HS-5 (cell line): ENCODE measurements at regions not wholly inside any gene's neighbourhood (a gene's known extent, or its start where the extent isn't known, plus 50 kb on each side); places are given as distances from the start of the nearest gene placed in this dataset.
"Not testable (repeated sequence)": the region's sequence is repeated elsewhere in the genome, so short reads cannot be mapped to it uniquely, and the experiment has no call there.

Source experiments
- DNase-seq: peaks from one replicate; pipeline ENCODE4 v3.0.0-alpha.2; 2012; ENCODE audit warnings: low read depth

DNA sequence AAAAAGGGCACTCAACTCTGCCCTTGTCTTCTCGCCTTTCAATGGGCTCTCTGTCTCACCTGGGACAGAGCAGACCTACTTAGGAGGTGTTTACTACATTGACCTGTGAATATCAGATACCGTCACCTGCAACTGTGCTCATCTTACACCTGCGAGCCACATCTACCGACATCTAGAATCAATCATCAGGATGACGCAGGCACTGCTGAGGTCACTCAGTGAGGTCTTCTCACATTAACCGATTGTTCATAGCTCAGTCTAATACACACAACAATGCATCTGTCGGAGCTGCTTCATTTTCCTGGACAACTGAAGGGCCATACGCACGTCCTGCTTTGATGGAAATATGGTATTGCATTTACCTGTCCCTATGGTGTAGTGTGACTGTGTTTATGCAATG lies 211.9 kb downstream of the FGF9 start:
- DNase-seq = no peak

DNA sequence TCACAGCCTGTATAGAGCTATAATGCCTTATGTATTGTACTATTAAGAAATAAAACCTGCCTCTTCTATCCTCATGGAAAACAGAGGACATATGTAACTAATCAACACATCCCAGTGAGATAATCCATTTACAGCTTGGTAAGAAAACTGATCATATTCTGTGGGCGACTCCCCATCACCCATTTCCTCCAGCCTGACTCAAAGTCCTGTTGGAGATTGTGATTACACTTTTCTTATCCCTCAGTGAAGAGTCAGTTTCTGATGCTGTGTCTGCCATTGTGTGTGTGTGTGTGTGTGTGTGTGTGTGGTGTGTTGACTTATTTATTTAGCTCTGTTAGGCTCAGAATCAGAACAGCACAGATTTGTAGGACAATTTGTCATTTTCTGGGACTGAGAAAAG lies 212.8 kb downstream of the FGF9 start:
- DNase-seq = no peak

DNA sequence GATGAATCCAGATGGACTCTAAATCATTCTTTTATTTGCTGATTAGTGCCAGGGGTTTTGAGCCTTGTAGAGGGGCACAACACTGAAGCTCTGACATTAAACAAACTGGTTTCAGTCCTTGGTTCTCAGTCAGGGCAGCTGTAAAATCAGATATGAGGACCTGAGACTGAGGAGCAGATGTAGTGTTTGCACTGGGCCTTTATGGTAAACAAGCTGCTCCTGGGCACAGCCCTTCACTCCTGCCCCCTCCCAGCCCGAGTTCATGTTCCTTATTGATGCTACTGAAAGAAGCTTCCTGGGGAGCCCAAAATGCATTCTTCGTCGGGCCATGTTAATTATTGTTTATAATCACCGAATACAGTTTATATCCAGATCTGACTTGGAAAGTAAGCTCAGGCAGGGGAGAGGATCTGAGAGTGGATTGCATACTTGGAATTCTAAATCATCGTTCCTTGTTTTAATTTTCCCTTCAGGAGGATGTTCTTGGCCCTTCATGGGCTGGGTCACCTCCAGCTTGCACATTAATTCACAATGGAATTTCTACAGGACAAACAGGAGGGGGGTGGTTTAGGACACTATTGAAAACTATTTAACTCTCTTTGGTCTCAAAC lies 213.5 kb downstream of the FGF9 start:
- no peak for DNase-seq

DNA sequence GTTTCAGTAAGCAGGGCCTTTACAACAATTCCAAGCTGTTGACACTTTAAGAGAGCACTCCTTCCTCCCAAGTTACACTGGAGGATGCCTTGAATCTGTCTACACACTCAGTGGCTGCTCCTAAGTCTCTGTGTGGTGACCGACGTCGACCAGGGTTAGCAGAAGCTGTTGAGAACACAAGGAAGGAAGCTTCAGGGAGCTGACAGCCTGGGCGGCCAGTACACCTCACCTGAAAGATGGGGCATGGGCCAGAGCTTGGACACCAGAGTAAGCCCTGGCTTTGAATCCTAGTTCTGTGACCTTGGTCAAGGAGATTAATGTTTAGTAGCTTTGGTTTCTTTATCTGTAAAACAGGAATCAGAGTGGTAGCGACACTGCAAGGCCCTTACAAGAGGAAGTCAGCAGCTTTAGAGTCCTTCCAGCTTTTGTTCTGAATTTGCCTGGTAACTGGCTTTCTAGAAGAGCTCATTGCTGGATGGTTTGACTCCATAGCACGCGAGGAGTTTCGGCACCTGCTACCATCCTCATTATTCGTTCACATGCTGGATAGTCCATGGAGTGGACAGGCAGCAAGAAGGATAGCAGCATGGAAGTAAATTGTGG lies 214.2 kb downstream of the FGF9 start:
- no peak for DNase-seq

DNA sequence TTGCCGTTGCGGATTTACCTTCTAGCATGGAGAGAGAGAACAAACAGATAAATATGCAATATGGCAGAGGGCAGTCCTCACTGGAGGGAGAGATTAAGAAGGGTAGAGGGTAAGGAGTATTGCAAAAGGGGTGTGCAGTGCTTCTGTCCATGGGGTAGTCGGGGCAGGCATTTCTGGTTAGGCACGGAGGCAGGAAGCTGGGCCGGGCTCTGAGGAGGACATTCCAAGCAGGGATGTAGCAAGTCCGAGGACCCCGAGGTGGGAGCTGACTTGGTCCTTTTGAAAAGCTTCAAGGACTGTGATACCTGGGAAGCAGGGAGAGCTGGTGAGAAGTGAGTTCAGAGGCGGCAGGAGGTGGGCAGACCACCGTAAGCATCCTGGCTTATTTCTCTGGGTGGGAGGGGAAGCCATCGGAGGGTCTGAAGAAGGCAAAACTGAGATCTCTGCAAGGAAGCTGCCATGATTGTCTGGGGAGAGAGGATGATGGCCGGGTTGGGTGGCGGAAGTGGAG lies 214.9 kb downstream of the FGF9 start:
- no peak for DNase-seq

DNA sequence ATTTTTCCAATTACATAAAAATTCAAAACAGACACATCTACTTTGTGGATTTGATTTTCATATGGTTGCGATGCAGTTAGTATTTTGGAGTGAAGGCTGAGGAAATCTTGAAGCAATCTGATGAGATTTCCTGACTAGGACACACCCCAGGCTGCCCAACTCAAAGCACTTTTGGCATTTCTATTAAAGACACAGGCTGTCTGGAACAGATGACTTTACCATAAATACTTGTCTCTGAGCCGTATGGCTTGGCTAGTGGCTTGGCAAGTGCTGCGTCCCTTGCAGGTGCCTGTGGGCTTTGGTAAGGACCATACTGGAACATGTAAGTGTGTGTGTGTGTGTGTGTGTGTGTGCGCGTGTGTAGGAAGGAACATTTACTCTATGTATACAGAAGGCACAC lies 218.8 kb downstream of the FGF9 start:
- DNase-seq = no peak

DNA sequence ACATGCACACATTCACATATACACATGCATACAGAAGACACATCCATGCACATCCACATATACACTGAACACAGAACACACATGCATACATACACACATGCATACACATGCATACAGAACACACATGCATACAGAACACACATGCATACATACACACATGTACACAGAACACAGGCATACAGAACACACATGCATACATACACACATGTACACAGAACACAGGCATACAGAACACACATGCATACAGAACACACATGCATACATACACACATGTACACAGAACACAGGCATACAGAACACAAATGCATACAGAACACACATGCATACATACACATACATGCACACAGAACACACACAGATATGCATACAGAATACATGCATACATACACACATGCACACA lies 219.3 kb downstream of the FGF9 start:
- not testable (repeated sequence) for DNase-seq

DNA sequence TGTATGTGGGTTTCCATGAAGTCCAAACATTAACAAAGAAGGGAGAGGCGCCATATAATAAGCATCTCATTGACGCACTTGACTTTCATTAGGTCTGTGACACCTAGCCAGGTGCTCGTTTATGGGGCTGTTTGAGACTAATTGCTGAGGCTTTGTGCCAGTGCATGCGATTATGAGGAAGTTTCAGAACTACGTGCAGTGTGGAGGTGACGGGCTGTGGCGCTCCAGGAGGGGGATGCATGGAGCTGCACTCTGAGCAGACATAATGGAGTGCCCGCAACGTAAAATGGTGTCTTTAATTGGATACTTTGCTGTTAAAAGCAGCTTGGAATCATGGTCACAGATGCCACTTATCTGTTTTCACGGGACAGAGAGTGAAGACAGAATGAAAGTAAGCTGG lies 223.2 kb downstream of the FGF9 start:
- no peak for DNase-seq

DNA sequence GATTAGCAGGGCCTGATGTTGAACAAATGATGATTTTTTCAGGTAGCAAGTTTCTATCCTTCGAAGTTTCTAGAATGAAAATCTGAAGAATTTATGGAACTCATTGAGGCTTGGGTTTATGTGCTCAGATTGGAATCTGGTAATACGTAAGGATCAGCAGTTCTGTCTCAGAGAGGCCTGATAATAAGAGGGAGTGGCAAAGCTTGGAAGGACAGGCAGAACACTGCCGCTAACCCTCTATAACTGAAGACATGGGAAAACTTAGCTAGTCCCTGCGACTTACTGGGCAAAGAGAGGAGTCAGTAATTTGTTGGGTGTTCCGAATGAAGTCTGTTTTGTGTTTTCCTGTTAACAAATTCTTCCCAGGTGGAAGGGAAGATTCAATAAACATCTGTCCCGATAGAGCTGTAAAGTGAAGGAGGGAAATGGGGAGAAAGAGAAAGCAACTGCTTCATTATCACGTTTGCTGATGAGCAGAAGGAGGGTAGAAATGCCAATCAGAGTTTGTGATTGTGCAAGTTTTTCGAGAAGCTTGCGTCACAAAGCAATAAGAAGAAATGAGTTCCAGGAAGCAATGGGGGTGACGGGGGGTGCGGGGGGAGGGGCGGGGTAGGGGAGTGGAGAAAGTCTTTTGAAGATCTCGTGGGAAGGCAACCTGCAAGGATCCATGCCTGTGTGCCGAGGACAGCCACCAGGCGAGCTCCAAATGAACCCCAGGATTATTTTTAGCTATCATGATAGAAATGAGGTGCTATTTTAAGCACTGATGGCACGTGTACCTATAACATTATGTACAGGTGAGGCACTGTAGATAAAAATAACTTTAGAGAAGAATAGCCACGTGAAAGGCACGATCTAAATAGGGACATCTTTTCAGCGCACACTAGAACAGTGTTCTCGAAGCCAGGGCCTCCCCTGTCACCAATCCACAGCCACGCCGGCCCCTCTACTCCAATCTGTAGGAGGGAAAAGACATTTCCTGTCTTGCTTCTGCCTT lies 224.1 kb downstream of the FGF9 start:
- no peak for DNase-seq

DNA sequence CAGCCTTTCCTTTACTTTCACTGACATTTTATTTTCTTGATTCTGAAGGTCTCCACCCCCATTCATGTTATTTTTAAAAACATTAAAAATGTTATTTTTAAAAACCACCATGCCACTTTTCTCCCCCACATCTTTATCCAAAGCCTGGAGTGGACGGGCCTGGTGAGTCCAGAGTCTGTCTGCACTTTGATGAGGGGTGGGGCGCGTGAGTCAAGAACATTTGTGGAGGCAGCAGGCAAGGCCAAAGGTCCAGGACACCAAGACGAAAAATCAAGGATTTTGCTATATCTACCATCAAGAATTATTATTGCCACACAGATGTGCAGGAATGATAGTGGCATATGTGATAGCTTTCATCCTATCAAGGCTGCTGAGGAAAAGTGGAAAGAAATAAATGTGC lies 224.9 kb downstream of the FGF9 start:
- DNase-seq = no peak

DNA sequence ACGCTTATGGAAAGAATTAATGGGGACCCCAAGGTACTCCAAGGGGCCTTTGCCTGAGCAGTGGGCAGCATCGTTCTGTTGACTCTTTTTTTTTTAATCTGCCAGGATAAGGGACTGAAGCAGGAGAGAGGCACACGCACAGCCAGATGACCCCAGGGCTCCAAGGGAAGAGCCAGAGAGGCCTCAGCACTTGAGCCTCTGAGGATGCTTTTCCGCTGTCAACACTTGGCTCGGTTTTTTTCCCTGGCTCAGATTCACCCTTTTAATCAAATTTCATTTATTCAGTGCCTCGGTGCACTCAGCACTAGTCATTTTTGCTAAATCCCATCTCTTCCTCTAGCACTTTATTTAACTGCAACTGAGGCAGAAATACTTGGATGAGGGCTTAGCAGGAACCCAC lies 226.3 kb downstream of the FGF9 start:
- no peak for DNase-seq

DNA sequence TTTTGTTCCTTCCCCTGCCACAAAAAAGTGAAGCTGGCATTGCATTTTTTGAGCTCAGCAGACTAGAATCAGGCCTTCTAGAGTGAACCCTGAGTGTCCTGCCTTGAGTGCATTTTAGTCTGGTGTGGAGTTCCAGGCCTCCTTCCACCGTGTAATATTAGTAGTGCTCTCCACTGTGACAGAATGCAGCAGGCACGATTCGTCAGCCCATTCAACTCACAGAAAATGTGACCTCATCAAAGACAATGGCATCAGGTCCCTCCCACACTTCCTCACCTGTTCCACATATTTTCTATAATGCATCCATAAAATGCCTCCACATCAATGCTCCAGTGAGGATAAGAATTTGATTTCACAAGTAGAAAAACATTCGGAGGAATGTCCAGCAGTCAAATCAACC lies 227.6 kb downstream of the FGF9 start:
- no peak for DNase-seq

DNA sequence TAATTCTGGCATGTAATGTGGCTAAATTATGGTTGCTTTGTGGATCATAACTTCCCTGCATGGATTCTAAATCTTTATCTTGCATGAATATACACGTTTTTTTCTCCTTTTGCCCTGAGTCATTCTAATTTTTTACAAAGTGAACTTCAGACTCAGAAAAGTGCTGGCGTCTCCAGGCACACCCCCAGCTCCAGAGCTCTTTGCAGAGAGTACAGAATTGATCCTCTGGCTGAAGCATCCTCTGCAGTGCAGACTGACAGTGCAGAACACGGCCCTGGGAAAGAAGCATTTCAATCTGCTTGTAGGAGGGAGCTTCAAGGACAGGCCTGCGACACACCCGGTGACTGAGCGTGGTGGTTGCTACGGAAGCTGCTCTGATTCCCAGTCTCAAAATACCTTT lies 228.1 kb downstream of the FGF9 start:
- DNase-seq = no peak

DNA sequence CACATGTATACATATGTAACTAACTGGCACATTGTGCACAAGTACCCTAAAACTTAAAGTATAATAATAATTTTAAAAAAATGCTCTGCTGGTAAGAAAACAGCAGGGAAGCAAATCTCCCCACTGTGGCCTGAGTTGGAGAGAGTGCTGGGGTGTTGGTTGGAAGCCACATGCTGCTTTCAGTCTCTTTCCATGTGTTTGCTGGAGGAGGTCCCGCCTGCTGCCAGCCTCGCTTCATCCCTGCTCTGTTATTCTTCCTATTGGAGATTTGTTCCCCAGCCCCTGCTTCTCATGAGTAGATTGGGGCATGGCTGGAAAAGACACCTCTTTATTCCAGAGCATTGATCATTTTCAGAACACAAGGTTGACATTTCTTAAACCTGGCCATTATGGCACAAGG lies 230.5 kb downstream of the FGF9 start:
- DNase-seq = no peak

DNA sequence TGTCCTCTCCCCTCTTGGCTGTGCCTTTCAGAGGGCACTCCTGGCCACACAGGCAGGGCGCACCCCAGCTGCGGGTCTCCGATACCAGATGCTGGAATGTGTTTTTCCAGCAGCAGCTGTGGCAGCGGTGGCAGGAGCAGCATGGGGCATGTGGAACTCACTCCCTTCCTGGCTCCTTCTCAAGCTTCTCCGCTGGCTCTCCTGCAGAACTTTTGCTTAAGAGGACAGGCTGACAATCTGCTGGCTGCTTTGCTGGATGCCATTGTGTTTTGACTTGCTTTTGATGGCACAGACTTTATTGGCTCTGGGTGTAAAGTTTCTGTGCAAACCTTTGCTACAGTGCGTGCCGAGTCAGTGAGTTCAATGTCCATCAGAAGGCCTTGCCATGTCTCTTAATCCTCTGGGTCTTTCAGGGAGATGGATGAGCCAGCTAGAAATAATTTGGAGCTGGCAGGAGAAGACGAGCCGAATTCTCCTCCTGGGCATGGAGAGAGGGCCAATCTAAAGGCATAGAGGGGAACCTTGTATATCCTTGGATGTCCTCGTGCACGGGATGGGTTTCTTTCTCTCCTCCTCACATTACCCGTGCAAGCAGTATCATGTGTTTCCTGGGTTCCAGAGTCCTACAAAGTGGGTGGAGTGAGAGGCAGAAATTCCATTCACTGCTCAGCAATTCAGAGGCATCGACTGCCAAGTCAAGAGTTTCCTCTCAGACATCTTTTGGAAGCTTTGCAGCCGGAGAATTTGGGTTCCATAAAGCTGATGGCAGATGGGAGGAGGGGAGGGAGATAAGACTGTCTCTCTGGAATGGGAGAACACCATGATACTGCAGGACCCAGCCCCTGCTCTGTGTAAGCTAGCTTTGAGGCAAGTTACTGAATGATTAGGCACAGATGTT lies 231.2 kb downstream of the FGF9 start:
- DNase-seq = no peak

DNA sequence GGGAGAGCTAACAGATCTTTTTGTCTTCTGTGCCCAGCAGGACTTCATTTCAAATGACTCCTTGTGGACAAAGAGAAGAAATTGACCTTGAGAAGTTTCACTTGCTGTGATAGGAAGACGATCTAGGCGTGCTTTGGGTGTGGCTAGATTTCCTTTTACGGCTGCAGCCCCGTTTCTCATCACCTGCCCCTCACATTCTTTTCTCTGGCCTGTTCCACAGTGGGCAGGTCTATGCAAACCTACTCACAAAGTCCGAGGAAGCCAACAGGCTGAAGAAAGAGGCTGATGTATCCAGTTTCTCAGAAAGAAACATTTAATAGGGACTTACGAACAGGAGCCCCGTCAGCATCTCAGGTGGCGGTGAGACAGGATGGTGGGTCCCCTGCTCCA lies 231.8 kb downstream of the FGF9 start:
- DNase-seq = no peak

DNA sequence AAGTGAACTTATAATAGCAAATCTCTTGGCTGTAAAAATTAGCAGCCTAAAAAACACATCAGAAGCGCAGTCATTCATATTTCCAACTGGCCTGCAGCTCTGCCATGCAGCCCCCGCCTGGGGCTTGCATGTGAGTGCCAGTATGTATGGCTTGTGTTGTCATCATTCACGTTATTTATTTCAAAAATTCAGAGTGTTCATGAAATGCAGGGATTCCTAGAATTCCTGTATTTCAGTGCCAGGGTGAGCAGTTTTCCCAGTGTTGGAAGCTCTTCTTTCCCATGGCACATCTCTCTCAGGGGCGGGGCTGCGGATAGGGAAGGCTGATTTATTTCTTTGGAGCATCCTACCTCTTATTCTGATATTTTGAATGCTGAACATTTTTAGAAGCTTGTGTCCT lies 234.6 kb downstream of the FGF9 start:
- DNase-seq = no peak

DNA sequence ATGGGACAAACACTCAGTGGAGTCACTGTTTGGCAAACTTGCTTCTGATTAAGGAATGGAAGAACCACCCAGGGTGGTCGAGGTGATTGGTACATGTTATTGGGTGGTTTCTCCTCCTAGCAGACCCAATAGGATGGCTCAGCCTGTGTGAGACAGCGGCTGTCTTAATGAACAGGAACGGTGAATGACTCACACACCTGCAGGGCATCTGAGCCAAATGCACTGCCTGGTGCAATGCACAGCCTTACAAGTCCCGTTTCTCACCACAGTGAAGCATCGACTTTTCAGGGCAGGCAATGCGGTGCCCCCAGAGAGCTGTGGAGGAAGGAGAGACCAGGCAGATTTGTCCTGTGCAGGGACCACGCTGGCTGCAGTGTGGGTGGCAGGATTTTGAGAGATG lies 238.5 kb downstream of the FGF9 start:
- no peak for DNase-seq

DNA sequence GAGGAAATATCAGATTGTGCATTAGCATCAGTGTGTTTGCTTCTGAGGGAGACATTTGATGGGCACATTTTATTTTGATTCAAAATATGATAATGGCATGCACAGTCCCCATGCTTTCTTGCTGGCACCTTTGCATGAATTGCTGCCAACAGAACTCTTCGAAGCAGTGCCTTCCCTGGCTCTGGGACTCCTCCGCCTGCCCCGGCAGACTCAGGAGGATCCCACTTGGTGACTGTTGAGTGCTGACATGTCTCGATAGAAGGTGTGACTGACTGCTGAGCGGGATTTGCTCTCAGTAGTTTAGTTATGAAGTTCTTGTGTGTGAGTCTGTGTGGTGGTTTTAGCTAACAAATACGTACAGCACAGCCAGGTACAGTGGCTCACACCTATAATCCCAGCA lies 239.7 kb downstream of the FGF9 start:
- DNase-seq = no peak

DNA sequence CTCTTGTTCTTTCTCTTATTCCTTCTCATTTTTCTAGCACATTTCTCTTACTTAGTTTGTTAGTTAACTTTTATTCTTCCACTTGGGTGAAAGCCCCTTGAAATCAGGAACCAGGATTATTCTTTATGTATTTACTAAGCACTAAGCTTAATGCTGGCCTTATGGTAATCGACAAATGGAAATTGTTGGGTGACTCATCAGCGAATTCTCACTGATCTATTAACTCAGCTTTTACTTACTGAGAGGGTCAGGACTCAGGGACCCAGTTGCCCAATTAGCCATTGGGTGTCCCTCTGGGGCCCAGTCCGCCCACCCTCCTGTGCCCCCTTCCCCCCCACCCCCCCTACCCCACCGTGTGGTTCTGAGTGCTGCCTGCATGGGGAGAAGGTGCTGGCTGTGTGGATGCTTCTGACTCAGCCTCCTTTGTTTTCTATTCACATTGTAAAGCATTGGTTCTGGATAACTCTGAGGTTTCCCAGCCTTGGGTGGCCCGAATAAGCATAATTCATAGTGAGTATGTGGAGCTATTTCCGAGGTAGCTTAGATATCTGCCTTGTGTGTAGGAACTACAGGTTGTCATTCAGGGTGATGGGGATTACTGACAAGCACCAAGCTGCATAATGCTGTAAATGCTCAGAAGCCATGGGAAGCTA lies 240.9 kb downstream of the FGF9 start:
- no peak for DNase-seq

DNA sequence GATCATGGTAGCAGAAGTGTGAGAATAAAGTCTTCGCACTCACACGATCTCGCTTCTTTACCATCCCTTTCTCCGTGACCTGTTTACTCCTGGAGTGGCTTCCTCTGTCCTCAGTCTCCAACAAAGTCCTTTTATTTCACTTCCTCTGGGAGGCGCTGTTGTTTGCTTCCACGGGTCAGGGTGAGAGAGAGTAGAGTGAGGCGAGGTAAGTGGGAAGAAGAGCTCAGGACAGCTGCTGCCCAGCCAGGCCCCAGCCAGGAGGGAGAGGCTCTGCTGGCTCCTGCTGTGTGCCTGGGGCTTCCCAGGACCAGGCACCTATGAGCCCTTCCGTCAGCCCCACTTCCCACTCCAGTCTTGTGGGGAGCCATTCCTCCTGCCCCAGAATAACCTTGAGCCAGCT lies 242.1 kb downstream of the FGF9 start:
- no peak for DNase-seq
